H1 (cell line): ENCODE measurements at regions not wholly inside any gene's neighbourhood (a gene's known extent, or its start where the extent isn't known, plus 50 kb on each side); places are given as distances from the start of the nearest gene placed in this dataset.

Experiments
- BCL11A ChIP-seq, 2 experiments: IDR thresholded peaks; one replicate each; pipeline ENCODE4 v1.6.1; 2011; ENCODE audit warnings: low read depth in 2 of 2, low read length in 2 of 2, mild to moderate bottlenecking in 2 of 2
- GTF2F1 ChIP-seq: IDR thresholded peaks from 2 replicates; pipeline ENCODE4 v1.6.1; 2012; ENCODE audit warnings: low read depth, low read length, improper control_type of control experiment, borderline replicate concordance
- SIRT6 ChIP-seq: IDR thresholded peaks from one replicate; pipeline ENCODE4 v1.7.1; 2012; ENCODE audit warnings: low read length, inconsistent platforms

GRCh38 chr11:90476442-90477007 lies 253.7 kb upstream of the CHORDC1 start (continued):
- no peak for TF ChIP-seq SIRT6
- TF ChIP-seq GTF2F1, result no peak
- TF ChIP-seq BCL11A (IDR thresholded peaks at IDR 0.05; ENCODE audit: low read depth in 2 of 2, low read length in 2 of 2), result no peak
